ENCODE measurements at regions not wholly inside any gene's neighbourhood (a gene's known extent, or its start where the extent isn't known, plus 50 kb on each side); places are given as distances from the start of the nearest gene placed in this dataset.

GRCh38 chr21:16058896-16059295 lies 329.1 kb downstream of the USP25 start:
- no peak overlapping the region for H3K4me3 ChIP-seq (ENCODE audit: low read depth, low read length)
- BruUV-seq (replicated peaks): no TSS peak
- H3K4me3 Mint-ChIP-seq (ENCODE audit: unreplicated experiment): no peak overlapping the region
- H3K27ac Mint-ChIP-seq (ENCODE audit: unreplicated experiment): no peak overlapping the region
- no peaks in the 10 kb centered on the region for H3K4me1 ChIP-seq
- H3K4me1 Mint-ChIP-seq (ENCODE audit: low read depth, unreplicated experiment): no peaks in the 10 kb centered on the region
- no peaks in the 10 kb centered on the region for H3K27me3 ChIP-seq (replicated peaks; ENCODE audit: control insufficient read depth, insufficient read depth, low read length)
- DNase-seq: no peak
- H3K36me3 ChIP-seq (ENCODE audit: control insufficient read depth, insufficient read depth, low read length): no peaks in the 10 kb centered on the region
- ChIA-PET CTCF (no interaction called here), POLR2A (no interaction called here)
- H3K27me3 Mint-ChIP-seq (ENCODE audit: insufficient read depth, unreplicated experiment): no peaks in the 10 kb centered on the region
- no peaks in the 10 kb centered on the region for H3K9me3 ChIP-seq
- no peak for TF ChIP-seq CTCF (IDR thresholded peaks at IDR 0.05; ENCODE audit: insufficient read depth in 1 of 2, low read depth in 1 of 2, low read length in 1 of 2, severe bottlenecking in 1 of 2, unreplicated experiment in 1 of 2)
- H3K36me3 Mint-ChIP-seq (ENCODE audit: insufficient read depth, unreplicated experiment): no peaks in the 10 kb centered on the region
- H3K9me3 Mint-ChIP-seq (ENCODE audit: unreplicated experiment): no peaks in the 10 kb centered on the region
- intact Hi-C loops (cut with micrococcal nuclease; ENCODE audit: unreplicated experiment): no loop called here

- no peak overlapping the region for H3K27ac Mint-ChIP-seq (ENCODE audit: unreplicated experiment)
- H3K9me3 Mint-ChIP-seq (ENCODE audit: unreplicated experiment): no peaks in the 10 kb centered on the region
- no peaks in the 10 kb centered on the region for H3K9me3 ChIP-seq
- BruUV-seq (replicated peaks): no TSS peak
- POLR2A ChIA-PET: no interaction called here
- intact Hi-C loops (cut with micrococcal nuclease; ENCODE audit: unreplicated experiment): no loop called here
- CTCF ChIA-PET: no interaction called here
- H3K36me3 ChIP-seq (ENCODE audit: control insufficient read depth, insufficient read depth, low read length): no peaks in the 10 kb centered on the region
- no peaks in the 10 kb centered on the region for H3K27me3 ChIP-seq (replicated peaks; ENCODE audit: control insufficient read depth, insufficient read depth, low read length)
- H3K4me3 Mint-ChIP-seq (ENCODE audit: unreplicated experiment): no peak overlapping the region
- no peaks in the 10 kb centered on the region for H3K27me3 Mint-ChIP-seq (ENCODE audit: insufficient read depth, unreplicated experiment)
- no peak for TF ChIP-seq CTCF (IDR thresholded peaks at IDR 0.05; ENCODE audit: insufficient read depth in 1 of 2, low read depth in 1 of 2, low read length in 1 of 2, severe bottlenecking in 1 of 2, unreplicated experiment in 1 of 2)
- H3K36me3 Mint-ChIP-seq (ENCODE audit: insufficient read depth, unreplicated experiment): no peaks in the 10 kb centered on the region
- DNase-seq: no peak
- no peaks in the 10 kb centered on the region for H3K4me1 Mint-ChIP-seq (ENCODE audit: low read depth, unreplicated experiment)
- H3K4me1 ChIP-seq: no peaks in the 10 kb centered on the region
- H3K4me3 ChIP-seq (ENCODE audit: low read depth, low read length): no peak overlapping the region
Observed at GRCh38 chr21:16059981-16060380, 330.2 kb downstream of the USP25 start.

- ChIA-PET POLR2A (interaction anchor here (0.6 kb wide), 1 partner anchor 10 kb away, joined by 3 read pairs; no protein-coding TSS in a partner anchor), CTCF (no interaction called here)
- no peak for DNase-seq
- no peaks in the 10 kb centered on the region for H3K27me3 ChIP-seq (replicated peaks; ENCODE audit: control insufficient read depth, insufficient read depth, low read length)
- H3K9me3 ChIP-seq: no peaks in the 10 kb centered on the region
- no TSS peak for BruUV-seq (replicated peaks)
- H3K27me3 Mint-ChIP-seq (ENCODE audit: insufficient read depth, unreplicated experiment): no peaks in the 10 kb centered on the region
- TF ChIP-seq CTCF (IDR thresholded peaks at IDR 0.05; ENCODE audit: insufficient read depth in 1 of 2, low read depth in 1 of 2, low read length in 1 of 2, severe bottlenecking in 1 of 2, unreplicated experiment in 1 of 2): no peak
- no peaks in the 10 kb centered on the region for H3K4me1 Mint-ChIP-seq (ENCODE audit: low read depth, unreplicated experiment)
- H3K36me3 ChIP-seq (ENCODE audit: control insufficient read depth, insufficient read depth, low read length): no peaks in the 10 kb centered on the region
- H3K4me3 ChIP-seq (ENCODE audit: low read depth, low read length): no peak overlapping the region
- no peaks in the 10 kb centered on the region for H3K36me3 Mint-ChIP-seq (ENCODE audit: insufficient read depth, unreplicated experiment)
- H3K9me3 Mint-ChIP-seq (ENCODE audit: unreplicated experiment): no peaks in the 10 kb centered on the region
- H3K4me3 Mint-ChIP-seq (ENCODE audit: unreplicated experiment): no peak overlapping the region
- no peaks in the 10 kb centered on the region for H3K4me1 ChIP-seq
- intact Hi-C loops (cut with micrococcal nuclease; ENCODE audit: unreplicated experiment): no loop called here
- H3K27ac Mint-ChIP-seq (ENCODE audit: unreplicated experiment): no peak overlapping the region
Observed at GRCh38 chr21:16061194-16061593, 331.4 kb downstream of the USP25 start.
